Esophagus muscularis mucosa (tissue), 4 donors: ENCODE measurements at regions not wholly inside any gene's neighbourhood (a gene's known extent, or its start where the extent isn't known, plus 50 kb on each side); places are given as distances from the start of the nearest gene placed in this dataset.
"Not testable (repeated sequence)": the region's sequence is repeated elsewhere in the genome, so short reads cannot be mapped to it uniquely, and the experiment has no call there.

Experiments
- DNase-seq: peaks from one replicate; pipeline ENCODE4 v3.0.0-alpha.2; 2017; ENCODE audit errors: extremely low spot score
- H3K27ac ChIP-seq, 4 donors: fragments of 200-600 bp; sonication (generic); replicated peaks in 1 of 4; 1 replicate in 3 of 4; 2 replicates in 1 of 4; pipeline ENCODE4 v1.5.1; 2016 to 2019; ENCODE audit warnings: mild to moderate bottlenecking in 1 of 4
- H3K27me3 ChIP-seq, 4 donors: fragments of 200-600 bp; sonication (generic); one replicate each; pipeline versions ENCODE4 v1.5.1 to v1.6.0; 2016 to 2019
- H3K36me3 ChIP-seq, 4 donors: fragments of 200-600 bp; sonication (generic); one replicate each; pipeline ENCODE4 v1.5.1; 2016 to 2019
- H3K4me1 ChIP-seq, 4 donors: fragments of 200-600 bp; sonication (generic); one replicate each; pipeline ENCODE4 v1.5.1; 2016 to 2019
- H3K4me3 ChIP-seq, 4 donors: fragments of 200-600 bp; sonication (generic); 1 replicate in 2 of 4; 2 replicates in 2 of 4; pipeline ENCODE4 v1.5.1; 2016 to 2019; ENCODE audit warnings: mild to moderate bottlenecking in 4 of 4, moderate library complexity in 1 of 4
- H3K9me3 ChIP-seq, 4 donors: fragments of 200-600 bp; sonication (generic); 1 replicate in 3 of 4; 2 replicates in 1 of 4; pipeline ENCODE4 v1.5.1; 2016 to 2019
- CTCF ChIP-seq, 3 experiments: fragments of 200-600 bp in 2 of 3; fragments of 450-650 bp in 1 of 3; sonication (generic) in 2 of 3; IDR thresholded peaks; one replicate each; pipeline ENCODE4 v1.5.1; 2017 to 2019; ENCODE audit warnings: antibody characterized with exemption in 3 of 3, mild to moderate bottlenecking in 2 of 3, moderate library complexity in 1 of 3
- EP300 ChIP-seq: sonication (generic); formaldehyde crosslinking; IDR thresholded peaks from one replicate; pipeline ENCODE4 v1.6.1; 2017; ENCODE audit warnings: antibody characterized with exemption
- POLR2A ChIP-seq: fragments of 450-650 bp; IDR thresholded peaks from one replicate; pipeline ENCODE4 v1.6.1; 2017; ENCODE audit warnings: antibody characterized with exemption, moderate library complexity, mild to moderate bottlenecking, low read depth
- POLR2AphosphoS5 ChIP-seq, 2 donors: sonication (generic); formaldehyde crosslinking; IDR thresholded peaks; one replicate each; pipeline ENCODE4 v1.6.1; 2017; ENCODE audit warnings: antibody characterized with exemption in 2 of 2
- whole genome bisulfite sequencing: methylation state at CpG from one replicate; pipeline ENCODE4 v1.1.5; 2018; 5-methylcytosine and 5-hydroxymethylcytosine counted together
- intact Hi-C: fragments of 100-400 bp; cut with DNase I; formaldehyde crosslinking; loops from one replicate; pipeline ENCODE4 v1.15.1; 2023

- H3K4me1 ChIP-seq = no peaks in the 10 kb centered on the region
- peaks cover 0 to 3% (median 0%) of the 10 kb centered on the region in 4 donors for H3K27me3 ChIP-seq
- no peak overlapping the region for H3K4me3 ChIP-seq
- H3K27ac ChIP-seq = no peak overlapping the region
- no peak for DNase-seq
- TF ChIP-seq EP300 (no peak), POLR2AphosphoS5 (IDR thresholded peaks at IDR 0.05) (no peak)
- intact Hi-C loops = no loop called here
- no peaks in the 10 kb centered on the region for H3K36me3 ChIP-seq
- H3K9me3 ChIP-seq = no peaks in the 10 kb centered on the region
- WGBS = 64% methylated on average over 3 of the region's 3 CpGs
Measured at GRCh38 chr4:18109676-18110075, 88.1 kb upstream of the LCORL start.

GRCh38 chr4:18107848-18108528, 86.4 kb upstream of the LCORL start:
- H3K4me1 ChIP-seq, H3K27ac ChIP-seq, intact Hi-C loops, H3K36me3 ChIP-seq, DNase-seq, H3K4me3 ChIP-seq, H3K27me3 ChIP-seq, H3K9me3 ChIP-seq: not testable (repeated sequence)
- 80% methylated on average over 4 of the region's 4 CpGs for WGBS

GRCh38 chr4:18106620-18107019, 85.1 kb upstream of the LCORL start:
- no peaks in the 10 kb centered on the region for H3K36me3 ChIP-seq
- intact Hi-C loops = no loop called here
- TF ChIP-seq CTCF (IDR thresholded peaks at IDR 0.05) = no peak
- no peak for TF ChIP-seq POLR2AphosphoS5 (IDR thresholded peaks at IDR 0.05)
- no peak for TF ChIP-seq POLR2A
- no peak for TF ChIP-seq EP300
- no peak overlapping the region for H3K4me3 ChIP-seq
- WGBS = 56% methylated on average over 5 of the region's 5 CpGs
- no peak for DNase-seq
- H3K9me3 ChIP-seq = no peaks in the 10 kb centered on the region
- H3K27me3 ChIP-seq = peaks cover 0 to 3% (median 0%) of the 10 kb centered on the region in 4 donors
- no peak overlapping the region for H3K27ac ChIP-seq
- no peaks in the 10 kb centered on the region for H3K4me1 ChIP-seq

- H3K27me3 ChIP-seq = no peaks in the 10 kb centered on the region
- DNase-seq = no peak
- H3K4me3 ChIP-seq = no peak overlapping the region
- H3K36me3 ChIP-seq = no peaks in the 10 kb centered on the region
- no peaks in the 10 kb centered on the region for H3K4me1 ChIP-seq
- no peak overlapping the region for H3K27ac ChIP-seq
- intact Hi-C loops = no loop called here
- 74% methylated on average over 4 of the region's 4 CpGs for WGBS
- TF ChIP-seq POLR2A (no peak), CTCF (IDR thresholded peaks at IDR 0.05) (no peak), EP300 (no peak), POLR2AphosphoS5 (IDR thresholded peaks at IDR 0.05) (no peak)
- H3K9me3 ChIP-seq = no peaks in the 10 kb centered on the region
Measured at GRCh38 chr4:18105030-18106011, 83.8 kb upstream of the LCORL start.

- Histone ChIP-seq H3K9me3 (no peaks in the 10 kb centered on the region), H3K36me3 (no peaks in the 10 kb centered on the region), H3K4me1 (no peaks in the 10 kb centered on the region), H3K27ac (no peak overlapping the region), H3K27me3 (no peaks in the 10 kb centered on the region), H3K4me3 (no peak overlapping the region)
- TF ChIP-seq EP300 (no peak), POLR2AphosphoS5 (IDR thresholded peaks at IDR 0.05) (no peak), POLR2A (no peak), CTCF (IDR thresholded peaks at IDR 0.05) (no peak)
- intact Hi-C loops = no loop called here
- 68% methylated on average over 3 of the region's 3 CpGs for WGBS
- DNase-seq = no peak
Measured at GRCh38 chr4:18103876-18104605, 82.5 kb upstream of the LCORL start.
